ENCODE measurements at regions not wholly inside any gene's neighbourhood (a gene's known extent, or its start where the extent isn't known, plus 50 kb on each side); places are given as distances from the start of the nearest gene placed in this dataset.

GRCh38 chr7:131683536-131684125, 127.2 kb upstream of the PODXL start:
- TF ChIP-seq CTCF (IDR thresholded peaks at IDR 0.05) (no peak), POLR2AphosphoS5 (IDR thresholded peaks at IDR 0.05; ENCODE audit: insufficient read depth in 1 of 2, low read depth in 1 of 2) (no peak), POLR2A (IDR thresholded peaks at IDR 0.05) (no peak)

All from vagina (tissue), 2 donors.